ENCODE measurements at regions not wholly inside any gene's neighbourhood (a gene's known extent, or its start where the extent isn't known, plus 50 kb on each side); places are given as distances from the start of the nearest gene placed in this dataset.
A peak's percentile ranks its signal among the peaks of the same experiment; 100 is the strongest.

DNA sequence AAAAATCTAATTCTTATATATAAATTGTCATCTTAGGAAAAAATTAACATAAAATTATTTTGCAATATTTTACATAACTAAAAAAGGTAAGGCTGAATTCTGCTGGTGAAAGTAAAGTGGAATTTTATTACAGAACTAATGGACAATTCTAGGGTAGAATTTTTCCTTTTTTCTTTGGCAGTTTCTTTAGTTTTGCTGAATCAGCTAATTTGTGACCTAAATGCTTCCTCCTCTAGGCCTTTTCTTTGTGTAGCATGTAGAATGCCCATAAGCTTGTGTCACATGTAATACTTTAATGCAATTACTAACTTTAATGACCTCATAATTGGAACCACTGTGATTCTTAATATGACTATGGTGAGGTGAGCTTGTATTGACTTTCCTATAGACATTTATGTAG, 1378.4 kb upstream of the ADGRL4 start:
- Histone ChIP-seq H3K27me3 (ENCODE audit: control insufficient read depth in 1 of 2, insufficient read depth in 1 of 2, low read length in 2 of 2) (no peaks in the 10 kb centered on the region), H3K4me1 (ENCODE audit: control insufficient read depth, insufficient read depth, low read depth, low read length) (no peaks in the 10 kb centered on the region), H3K4me3 (ENCODE audit: insufficient read depth in 1 of 2, low read depth in 1 of 2, low read length in 2 of 2) (no peak overlapping the region), H3K9me3 (ENCODE audit: control insufficient read depth, low read length) (peaks cover 12% of the 10 kb centered on the region), H3K14ac (ENCODE audit: low read length in 2 of 2) (no peak overlapping the region), H4K91ac (ENCODE audit: low read length) (no peak overlapping the region), H3K4me2 (ENCODE audit: low read length, poor library complexity, severe bottlenecking) (no peak overlapping the region), H2BK12ac (ENCODE audit: low read length in 2 of 2) (no peak overlapping the region), H3K23ac (ENCODE audit: low read length in 2 of 2) (no peak overlapping the region), H3K79me1 (replicated peaks; ENCODE audit: low read length, poor library complexity, severe bottlenecking) (no peaks in the 10 kb centered on the region), H2AFZ (ENCODE audit: low read depth, low read length) (no peak overlapping the region), H2AK5ac (ENCODE audit: low read length, severe bottlenecking) (no peak overlapping the region), H2BK120ac (ENCODE audit: low read depth, low read length) (no peak overlapping the region), H3K4ac (ENCODE audit: low read depth in 1 of 2, low read length in 2 of 2) (no peak overlapping the region), H4K8ac (ENCODE audit: low read length) (no peak overlapping the region), H3K18ac (ENCODE audit: low read depth in 1 of 2, low read length in 2 of 2) (no peak overlapping the region), H2BK5ac (ENCODE audit: low read depth, low read length, poor library complexity, severe bottlenecking) (no peak overlapping the region), H3K36me3 (ENCODE audit: control insufficient read depth in 1 of 2, insufficient read depth in 2 of 2, low read depth in 1 of 2, low read length in 2 of 2) (no peaks in the 10 kb centered on the region), H2BK15ac (ENCODE audit: low read depth, poor library complexity, severe bottlenecking) (no peak overlapping the region), H3K9ac (ENCODE audit: low read length) (no peak overlapping the region), H3K27ac (ENCODE audit: low read length, poor library complexity, severe bottlenecking) (no peak overlapping the region)
- no peak for DNase-seq

DNA sequence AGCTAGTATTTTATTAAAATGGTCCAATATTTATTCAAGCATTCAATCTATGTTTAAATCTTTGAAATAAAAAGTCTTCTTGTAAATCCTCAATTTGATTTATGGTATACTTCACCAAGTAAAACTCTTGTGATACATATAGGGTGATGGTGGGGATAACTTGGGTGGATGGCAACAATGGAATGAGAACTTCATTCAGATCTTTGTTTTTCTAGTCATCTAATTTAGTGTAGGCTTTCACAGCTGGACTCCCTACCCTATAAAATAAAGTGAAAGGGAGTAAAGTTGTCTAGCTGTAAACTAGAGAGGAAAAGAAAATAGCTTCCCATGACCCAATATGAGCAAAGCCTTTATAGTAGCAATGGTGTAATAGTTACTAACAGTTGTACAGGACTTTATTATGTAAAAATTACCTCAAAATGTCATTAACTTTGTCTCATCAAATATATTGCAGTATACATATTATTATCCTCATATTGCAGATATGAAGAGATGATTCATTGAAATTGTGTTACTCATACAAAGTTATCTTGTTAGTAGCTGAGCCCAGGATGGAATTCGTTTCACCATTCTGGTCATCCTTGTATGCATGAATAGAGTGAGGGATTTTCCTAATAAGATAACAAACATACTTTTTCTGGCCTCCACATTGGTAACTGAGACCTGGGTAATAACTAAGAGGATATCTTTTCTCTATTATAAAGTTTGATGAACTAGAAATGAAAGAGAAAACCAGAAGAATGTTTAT, 1377.7 kb upstream of the ADGRL4 start:
- H3K79me1 ChIP-seq (replicated peaks; ENCODE audit: low read length, poor library complexity, severe bottlenecking) = no peaks in the 10 kb centered on the region
- H3K4me1 ChIP-seq (ENCODE audit: control insufficient read depth, insufficient read depth, low read depth, low read length) = no peaks in the 10 kb centered on the region
- H4K8ac ChIP-seq (ENCODE audit: low read length) = no peak overlapping the region
- no peak overlapping the region for H3K9ac ChIP-seq (ENCODE audit: low read length)
- H2AK5ac ChIP-seq (ENCODE audit: low read length, severe bottlenecking) = no peak overlapping the region
- no peak overlapping the region for H2BK5ac ChIP-seq (ENCODE audit: low read depth, low read length, poor library complexity, severe bottlenecking)
- no CpG with 5 or more reads among the region's 1 CpG for WGBS
- no peak overlapping the region for H3K4ac ChIP-seq (ENCODE audit: low read depth in 1 of 2, low read length in 2 of 2)
- no peak overlapping the region for H2BK12ac ChIP-seq (ENCODE audit: low read length in 2 of 2)
- H3K14ac ChIP-seq (ENCODE audit: low read length in 2 of 2) = no peak overlapping the region
- H3K36me3 ChIP-seq (ENCODE audit: control insufficient read depth in 1 of 2, insufficient read depth in 2 of 2, low read depth in 1 of 2, low read length in 2 of 2) = no peaks in the 10 kb centered on the region
- H3K27me3 ChIP-seq (ENCODE audit: control insufficient read depth in 1 of 2, insufficient read depth in 1 of 2, low read length in 2 of 2) = no peaks in the 10 kb centered on the region
- H2AFZ ChIP-seq (ENCODE audit: low read depth, low read length) = no peak overlapping the region
- H2BK15ac ChIP-seq (ENCODE audit: low read depth, poor library complexity, severe bottlenecking) = no peak overlapping the region
- DNase-seq = no peak
- H3K18ac ChIP-seq (ENCODE audit: low read depth in 1 of 2, low read length in 2 of 2) = no peak overlapping the region
- no peak overlapping the region for H2BK120ac ChIP-seq (ENCODE audit: low read depth, low read length)
- H4K91ac ChIP-seq (ENCODE audit: low read length) = no peak overlapping the region
- no peak overlapping the region for H3K4me3 ChIP-seq (ENCODE audit: insufficient read depth in 1 of 2, low read depth in 1 of 2, low read length in 2 of 2)
- peaks cover 8% of the 10 kb centered on the region for H3K9me3 ChIP-seq (ENCODE audit: control insufficient read depth, low read length)
- no peak overlapping the region for H3K23ac ChIP-seq (ENCODE audit: low read length in 2 of 2)
- H3K4me2 ChIP-seq (ENCODE audit: low read length, poor library complexity, severe bottlenecking) = no peak overlapping the region
- no peak overlapping the region for H3K27ac ChIP-seq (ENCODE audit: low read length, poor library complexity, severe bottlenecking)

DNA sequence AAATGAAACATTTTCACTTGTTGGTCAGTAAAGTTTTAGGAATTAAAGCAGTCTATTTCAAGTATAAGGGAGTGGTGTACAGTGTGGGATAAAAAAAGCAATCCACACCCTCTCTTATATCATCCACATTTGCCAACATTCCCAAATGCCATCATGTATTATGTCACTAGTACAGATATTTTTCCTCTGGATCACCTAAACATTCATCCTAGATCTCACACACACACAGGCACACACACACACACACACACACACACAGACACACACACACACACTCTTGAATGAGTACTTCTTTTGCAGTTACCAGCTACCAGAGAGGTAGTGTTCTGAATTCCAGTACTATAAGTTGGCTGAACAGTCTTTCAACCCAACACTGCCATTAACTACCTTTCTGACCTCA, 1369.1 kb upstream of the ADGRL4 start:
- Histone ChIP-seq H2BK15ac (ENCODE audit: low read depth, poor library complexity, severe bottlenecking) (no peak overlapping the region), H3K14ac (ENCODE audit: low read length in 2 of 2) (no peak overlapping the region), H4K8ac (ENCODE audit: low read length) (no peak overlapping the region), H2AK5ac (ENCODE audit: low read length, severe bottlenecking) (no peak overlapping the region), H3K18ac (ENCODE audit: low read depth in 1 of 2, low read length in 2 of 2) (no peak overlapping the region), H3K23ac (ENCODE audit: low read length in 2 of 2) (no peak overlapping the region), H3K4me1 (ENCODE audit: control insufficient read depth, insufficient read depth, low read depth, low read length) (peaks cover 2% of the 10 kb centered on the region), H3K36me3 (ENCODE audit: control insufficient read depth in 1 of 2, insufficient read depth in 2 of 2, low read depth in 1 of 2, low read length in 2 of 2) (no peaks in the 10 kb centered on the region), H3K4me2 (ENCODE audit: low read length, poor library complexity, severe bottlenecking) (no peak overlapping the region), H3K27ac (ENCODE audit: low read length, poor library complexity, severe bottlenecking) (no peak overlapping the region), H3K9ac (ENCODE audit: low read length) (no peak overlapping the region), H4K91ac (ENCODE audit: low read length) (no peak overlapping the region), H2BK120ac (ENCODE audit: low read depth, low read length) (no peak overlapping the region), H3K27me3 (ENCODE audit: control insufficient read depth in 1 of 2, insufficient read depth in 1 of 2, low read length in 2 of 2) (no peaks in the 10 kb centered on the region), H2AFZ (ENCODE audit: low read depth, low read length) (no peak overlapping the region), H3K4ac (ENCODE audit: low read depth in 1 of 2, low read length in 2 of 2) (no peak overlapping the region), H2BK12ac (ENCODE audit: low read length in 2 of 2) (no peak overlapping the region), H3K9me3 (ENCODE audit: control insufficient read depth, low read length) (no peaks in the 10 kb centered on the region), H2BK5ac (ENCODE audit: low read depth, low read length, poor library complexity, severe bottlenecking) (no peak overlapping the region), H3K4me3 (ENCODE audit: insufficient read depth in 1 of 2, low read depth in 1 of 2, low read length in 2 of 2) (no peak overlapping the region), H3K79me1 (replicated peaks; ENCODE audit: low read length, poor library complexity, severe bottlenecking) (no peaks in the 10 kb centered on the region)
- peak; percentile 62 for DNase-seq

DNA sequence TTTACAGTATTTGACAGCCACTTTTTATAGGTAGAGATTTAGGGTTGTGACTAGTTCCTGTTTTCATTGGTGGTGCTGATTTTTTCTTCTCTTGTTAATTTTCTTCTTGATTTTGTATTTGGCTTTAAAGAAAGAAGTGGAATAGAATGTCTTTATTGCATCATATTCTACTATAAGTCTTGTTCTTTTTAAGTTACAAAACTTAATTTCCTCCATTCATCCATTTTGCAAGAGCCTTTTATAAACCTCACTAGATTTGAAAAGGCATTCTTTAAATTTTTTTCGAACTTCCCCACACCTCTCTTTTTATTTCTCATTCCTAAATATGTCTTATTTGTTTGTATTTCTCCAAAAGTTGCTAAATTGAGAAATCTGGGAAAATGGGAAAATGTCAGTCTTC, 1368.6 kb upstream of the ADGRL4 start:
- H3K9me3 ChIP-seq (ENCODE audit: control insufficient read depth, low read length) = no peaks in the 10 kb centered on the region
- no peaks in the 10 kb centered on the region for H3K27me3 ChIP-seq (ENCODE audit: control insufficient read depth in 1 of 2, insufficient read depth in 1 of 2, low read length in 2 of 2)
- H2BK5ac ChIP-seq (ENCODE audit: low read depth, low read length, poor library complexity, severe bottlenecking) = no peak overlapping the region
- no peak overlapping the region for H2BK15ac ChIP-seq (ENCODE audit: low read depth, poor library complexity, severe bottlenecking)
- no peak overlapping the region for H2AK5ac ChIP-seq (ENCODE audit: low read length, severe bottlenecking)
- no peak for DNase-seq
- peaks cover 2% of the 10 kb centered on the region for H3K4me1 ChIP-seq (ENCODE audit: control insufficient read depth, insufficient read depth, low read depth, low read length)
- no peak overlapping the region for H3K27ac ChIP-seq (ENCODE audit: low read length, poor library complexity, severe bottlenecking)
- H3K36me3 ChIP-seq (ENCODE audit: control insufficient read depth in 1 of 2, insufficient read depth in 2 of 2, low read depth in 1 of 2, low read length in 2 of 2) = no peaks in the 10 kb centered on the region
- no peak overlapping the region for H2AFZ ChIP-seq (ENCODE audit: low read depth, low read length)
- no peak overlapping the region for H3K4ac ChIP-seq (ENCODE audit: low read depth in 1 of 2, low read length in 2 of 2)
- H4K8ac ChIP-seq (ENCODE audit: low read length) = no peak overlapping the region
- H2BK120ac ChIP-seq (ENCODE audit: low read depth, low read length) = no peak overlapping the region
- no peak overlapping the region for H3K14ac ChIP-seq (ENCODE audit: low read length in 2 of 2)
- no peak overlapping the region for H2BK12ac ChIP-seq (ENCODE audit: low read length in 2 of 2)
- no peak overlapping the region for H3K4me3 ChIP-seq (ENCODE audit: insufficient read depth in 1 of 2, low read depth in 1 of 2, low read length in 2 of 2)
- no peak overlapping the region for H3K9ac ChIP-seq (ENCODE audit: low read length)
- no peak overlapping the region for H4K91ac ChIP-seq (ENCODE audit: low read length)
- no peak overlapping the region for H3K18ac ChIP-seq (ENCODE audit: low read depth in 1 of 2, low read length in 2 of 2)
- WGBS = no CpG with 5 or more reads among the region's 1 CpG
- no peak overlapping the region for H3K23ac ChIP-seq (ENCODE audit: low read length in 2 of 2)
- no peak overlapping the region for H3K4me2 ChIP-seq (ENCODE audit: low read length, poor library complexity, severe bottlenecking)
- no peaks in the 10 kb centered on the region for H3K79me1 ChIP-seq (replicated peaks; ENCODE audit: low read length, poor library complexity, severe bottlenecking)

Data from mesenchymal stem cell (in vitro differentiated cells and primary cell).